HG03139 (cell line): ENCODE measurements at regions not wholly inside any gene's neighbourhood (a gene's known extent, or its start where the extent isn't known, plus 50 kb on each side); places are given as distances from the start of the nearest gene placed in this dataset.
"Not testable (repeated sequence)": the region's sequence is repeated elsewhere in the genome, so short reads cannot be mapped to it uniquely, and the experiment has no call there.

Experiments used
- ATAC-seq: cut with Tn5 transposase; IDR thresholded peaks from one replicate; pipeline ENCODE4 v1.9.1; 2021; ENCODE audit not compliant: unreplicated experiment

DNA sequence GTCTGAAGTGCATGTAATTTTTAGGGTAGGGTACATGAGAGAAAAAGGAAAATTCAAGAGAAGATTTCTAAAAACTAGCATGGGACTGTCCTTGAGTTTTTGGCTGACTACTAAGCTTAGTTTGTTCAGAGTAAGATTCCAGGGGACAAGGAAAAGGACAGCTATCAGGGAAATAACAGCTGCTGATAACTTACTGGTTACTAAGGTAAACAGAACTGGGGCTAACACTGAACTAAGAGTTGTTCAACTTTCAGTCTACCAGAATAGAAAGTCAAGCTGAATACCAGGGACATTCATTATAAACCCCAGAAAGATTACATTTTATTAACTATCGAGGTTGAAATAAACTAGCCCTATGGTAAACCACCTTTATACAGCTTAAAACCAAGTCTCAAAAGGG, 261.8 kb upstream of the CYRIA start:
- no peak for ATAC-seq

DNA sequence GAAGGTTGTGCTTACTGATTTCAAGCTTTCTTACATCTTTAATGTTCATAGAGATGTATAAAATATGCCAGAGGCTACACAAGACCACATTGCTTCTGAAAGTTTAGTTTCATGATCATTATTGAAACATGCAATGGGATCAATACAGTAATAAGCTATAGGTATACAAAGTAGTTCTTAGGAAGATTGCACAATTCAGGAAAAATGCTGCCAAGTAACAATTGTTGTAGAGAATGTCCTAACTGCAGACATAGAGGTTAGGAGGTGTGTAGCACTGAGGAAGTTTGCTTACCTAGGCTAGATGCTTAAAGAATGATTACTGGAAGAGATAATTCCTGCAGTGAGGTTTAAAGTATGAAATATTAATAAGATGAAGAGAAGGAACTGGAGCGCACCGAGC, 259.5 kb upstream of the CYRIA start:
- ATAC-seq: no peak

DNA sequence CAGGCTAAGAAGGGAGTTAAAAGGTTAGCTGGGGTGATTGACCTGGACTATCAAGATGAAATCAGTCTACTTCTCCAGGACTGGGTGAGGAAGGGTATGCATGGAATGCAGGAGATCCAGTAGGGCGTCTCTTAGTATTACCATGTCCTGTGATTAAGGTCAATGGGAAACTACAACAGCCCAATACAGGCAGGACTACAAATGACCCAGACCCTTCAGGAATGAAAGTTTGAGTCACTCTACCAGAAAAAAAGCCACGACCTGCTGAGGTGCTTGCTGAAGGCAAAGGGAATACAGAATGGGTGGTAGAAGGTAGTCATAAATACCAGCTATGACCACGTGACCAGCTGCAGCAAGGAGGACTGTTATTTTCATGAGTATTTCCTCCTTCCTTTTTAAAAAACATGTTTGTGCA, 249.7 kb upstream of the CYRIA start:
- ATAC-seq: not testable (repeated sequence)

DNA sequence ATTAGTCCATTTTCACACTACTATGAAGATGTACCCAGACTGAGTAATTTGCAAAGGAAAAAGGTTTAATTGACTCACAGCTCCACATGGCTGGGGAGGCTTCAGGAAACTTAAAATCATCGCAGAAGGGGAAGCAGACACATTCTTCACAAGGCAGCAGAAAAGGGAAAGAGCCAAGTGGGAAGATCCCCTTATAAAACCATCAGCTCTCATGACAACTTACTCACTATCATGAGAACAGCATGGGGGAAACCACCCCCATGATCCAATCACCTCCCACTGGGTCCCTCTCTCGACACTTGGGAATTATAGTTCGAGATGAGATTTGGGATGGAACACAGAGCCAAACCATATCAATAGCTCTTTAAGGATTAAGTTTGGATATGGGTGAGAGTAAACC, 246.1 kb upstream of the CYRIA start:
- no peak for ATAC-seq

DNA sequence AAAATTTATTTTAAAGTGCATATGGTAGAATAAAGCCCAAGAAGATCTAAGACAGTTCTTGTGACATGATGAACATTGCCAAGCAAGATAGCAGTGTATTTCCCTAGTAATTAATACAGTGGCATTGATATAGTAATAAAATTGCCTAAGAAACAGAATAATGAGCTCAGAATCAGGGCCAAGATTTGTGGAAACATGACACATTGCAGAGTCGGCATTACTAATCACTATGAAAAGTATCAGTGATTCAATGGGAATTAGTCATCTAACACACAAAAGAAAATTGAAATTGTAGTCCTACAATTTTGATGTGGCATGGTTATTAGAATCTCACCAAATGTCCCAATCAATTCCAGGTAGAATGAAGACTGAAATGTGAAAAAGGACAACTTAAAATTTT, 243.0 kb upstream of the CYRIA start:
- ATAC-seq: no peak

DNA sequence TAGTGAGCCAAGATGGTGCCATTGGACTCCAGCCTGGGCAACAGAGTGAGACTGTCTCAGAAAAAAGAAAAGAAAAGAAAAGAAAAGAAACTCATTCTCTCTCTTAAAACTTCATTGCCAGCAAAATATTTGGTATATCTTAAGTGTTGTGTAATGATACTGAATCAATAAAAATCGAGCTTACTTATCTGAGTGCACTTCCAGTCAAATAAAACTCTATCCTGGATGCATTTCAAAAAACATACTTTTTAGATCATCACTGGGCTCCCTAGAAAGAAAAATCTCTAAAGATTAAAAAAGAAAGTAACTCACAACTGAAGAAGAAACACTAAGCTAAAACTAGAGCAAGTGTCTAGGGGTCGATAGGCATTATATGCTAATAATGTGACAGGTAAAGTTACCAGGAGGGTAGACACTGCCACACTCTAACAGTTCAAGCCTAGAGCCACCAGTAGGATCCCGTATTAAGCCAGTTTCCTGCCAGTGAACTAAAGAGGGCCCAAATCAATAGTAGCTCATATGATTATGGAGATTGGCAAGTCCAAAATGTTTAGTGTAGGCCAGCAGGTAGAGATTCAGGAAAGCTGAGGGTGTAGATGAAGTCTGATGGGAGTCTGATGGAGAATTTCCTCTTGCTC, 242.1 kb upstream of the CYRIA start:
- no peak for ATAC-seq

DNA sequence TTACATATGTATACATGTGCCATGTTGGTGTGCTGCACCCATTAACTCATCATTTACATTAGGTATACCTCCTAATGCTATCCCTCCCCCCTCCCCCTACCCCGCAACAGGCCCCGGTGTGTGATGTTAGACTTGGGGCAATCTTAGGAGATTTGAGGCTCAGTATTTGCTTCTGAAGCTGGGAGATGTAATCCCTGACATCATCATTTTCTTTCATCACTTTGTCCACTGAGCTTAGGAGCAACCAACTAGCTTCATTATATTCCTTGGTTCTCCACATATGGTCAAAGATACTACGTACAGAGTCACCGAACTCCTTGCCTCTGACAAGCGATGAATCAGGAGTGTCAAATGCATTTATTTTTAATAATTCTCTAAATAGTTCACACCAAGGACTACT, 239.7 kb upstream of the CYRIA start:
- ATAC-seq: not testable (repeated sequence)

DNA sequence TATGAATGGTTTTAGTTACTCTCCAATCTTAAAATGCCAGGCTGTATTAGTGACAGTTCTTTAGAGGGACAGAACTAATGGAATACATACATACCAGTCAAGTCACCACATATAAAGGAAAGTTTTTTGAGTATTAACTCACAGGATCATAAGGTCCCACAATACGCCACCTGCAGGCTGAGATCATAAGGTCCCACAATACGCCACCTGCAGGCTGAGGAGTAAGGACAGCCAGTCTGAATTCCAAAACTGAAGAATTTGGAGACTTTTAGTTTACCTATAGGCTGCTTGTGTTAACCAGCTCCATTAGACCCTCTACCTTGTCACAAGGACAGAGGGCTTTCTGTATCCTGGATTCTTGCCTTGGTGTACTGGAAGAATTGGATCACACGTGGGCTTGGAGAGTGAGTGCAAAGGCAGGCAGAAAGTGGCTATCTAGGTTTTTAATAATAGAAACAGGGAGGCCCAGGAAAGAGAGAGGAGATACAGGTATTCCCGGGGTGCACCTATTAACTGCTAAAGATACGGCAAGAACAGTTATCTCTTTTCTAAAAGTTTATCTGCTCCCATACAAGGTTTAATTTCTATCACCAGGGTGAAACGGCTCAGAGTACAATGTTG, 234.9 kb upstream of the CYRIA start:
- peak; percentile 67 for ATAC-seq

DNA sequence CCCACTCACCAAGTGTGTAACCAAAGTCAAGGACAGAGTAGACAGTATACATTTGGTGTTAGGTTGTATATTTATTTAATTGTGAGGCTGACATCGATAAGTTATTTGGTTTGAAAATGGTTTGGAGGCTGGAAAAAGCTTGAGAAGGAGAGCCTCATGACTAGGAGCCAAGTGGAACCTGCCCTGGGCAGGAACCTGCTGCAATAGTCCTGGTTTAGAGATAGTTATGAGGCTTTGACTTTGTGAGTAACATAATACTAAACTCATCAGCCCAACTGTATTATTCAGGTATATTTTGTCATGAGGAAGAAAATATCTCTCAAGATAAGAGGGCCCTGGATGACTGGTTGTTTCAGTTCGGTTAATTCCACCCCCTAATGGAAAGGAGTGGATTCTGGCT, 234.3 kb upstream of the CYRIA start:
- ATAC-seq: no peak

DNA sequence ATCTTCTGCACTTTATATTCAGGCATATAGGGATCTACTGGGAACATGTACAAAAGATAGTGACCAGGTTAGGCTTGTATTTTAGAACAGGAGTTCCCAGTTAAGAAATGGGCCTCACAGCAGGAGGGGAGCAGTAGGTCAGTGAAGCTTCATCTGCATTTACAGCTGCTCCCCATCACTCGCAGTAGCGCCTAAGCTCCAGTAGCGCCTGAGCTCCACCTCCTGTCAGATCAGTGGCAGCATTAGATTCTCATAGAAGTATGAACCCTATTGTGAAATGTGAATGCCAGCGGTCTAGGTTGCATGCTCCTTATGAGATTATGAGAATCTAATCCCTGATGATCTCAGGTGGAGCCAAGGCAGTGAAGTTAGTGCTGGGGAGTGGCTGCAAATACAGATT, 224.4 kb upstream of the CYRIA start:
- ATAC-seq: no peak

DNA sequence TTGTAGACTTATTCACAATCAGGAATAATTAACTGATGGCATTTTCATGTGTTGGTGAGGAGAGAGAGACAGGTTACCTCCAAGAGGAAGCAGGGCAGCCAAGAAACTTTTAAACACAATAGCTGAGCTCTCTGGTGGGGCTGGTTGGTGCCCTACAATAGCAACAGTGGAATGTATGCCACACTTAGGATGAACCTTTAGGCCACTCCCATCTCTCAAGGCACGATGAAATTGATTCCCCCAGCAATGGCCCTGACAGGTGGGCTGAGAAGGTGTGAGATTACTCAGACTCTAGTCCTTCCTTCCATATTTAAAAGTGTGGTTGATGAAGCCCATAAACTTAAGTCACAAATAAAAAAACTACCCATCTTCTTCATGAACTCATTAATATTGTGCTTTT, 219.4 kb upstream of the CYRIA start:
- ATAC-seq: no peak

DNA sequence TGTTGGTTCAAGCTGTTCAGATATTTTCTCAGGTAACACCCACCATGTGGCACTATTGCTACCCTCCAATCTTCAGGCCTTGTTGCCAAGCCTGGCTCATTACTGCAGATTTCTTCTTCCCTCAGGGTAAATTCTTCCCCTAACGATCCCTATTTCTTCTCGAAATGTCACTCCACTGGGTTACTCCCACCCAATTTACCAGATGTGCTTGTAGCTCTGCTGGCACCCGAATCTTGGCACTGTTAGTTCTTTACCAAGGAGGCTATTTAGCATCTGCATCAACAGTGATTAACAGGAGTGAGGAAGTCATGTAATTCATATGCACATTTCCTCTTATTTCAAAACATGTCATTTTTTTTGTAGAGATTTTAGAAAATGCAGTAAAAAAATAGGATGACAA, 217.1 kb upstream of the CYRIA start:
- no peak for ATAC-seq

DNA sequence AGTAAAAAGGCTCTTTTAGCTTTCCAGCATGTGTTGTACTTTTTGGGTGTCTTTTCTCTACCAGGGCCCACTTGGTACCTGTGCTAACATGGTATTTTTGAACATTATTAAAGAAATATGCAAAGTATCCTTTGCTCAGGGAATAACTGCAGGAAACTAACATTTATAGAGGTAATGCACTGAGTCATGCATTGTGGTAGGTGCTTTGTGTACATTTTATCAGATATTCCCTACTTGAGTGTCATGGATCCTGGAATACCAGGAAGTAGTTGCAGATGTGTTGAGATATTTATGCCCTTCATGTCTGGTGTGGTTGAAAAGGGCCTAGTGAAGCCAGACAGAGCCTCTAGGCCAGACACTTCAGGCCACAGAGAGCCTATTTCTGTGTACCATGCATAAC, 215.5 kb upstream of the CYRIA start:
- no peak for ATAC-seq

DNA sequence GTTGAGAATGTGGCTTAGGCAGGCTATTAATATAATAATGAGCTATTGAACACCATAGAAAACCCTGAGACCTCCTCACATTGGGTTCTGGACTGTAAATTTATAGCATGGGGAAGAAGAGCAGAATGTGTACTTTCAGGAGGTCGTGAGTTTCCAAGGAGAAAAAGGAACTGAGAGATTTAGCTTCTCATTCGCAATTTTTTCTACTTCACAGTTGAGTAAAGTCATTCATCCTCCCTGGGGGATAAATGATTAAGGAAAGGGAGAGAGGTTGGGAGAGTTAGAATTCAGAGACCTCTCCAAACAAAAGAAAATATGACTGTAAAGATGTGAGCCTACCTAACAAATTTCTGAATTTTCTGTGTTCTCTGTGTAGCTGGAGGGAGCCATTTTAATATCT, 205.8 kb upstream of the CYRIA start:
- ATAC-seq: no peak

DNA sequence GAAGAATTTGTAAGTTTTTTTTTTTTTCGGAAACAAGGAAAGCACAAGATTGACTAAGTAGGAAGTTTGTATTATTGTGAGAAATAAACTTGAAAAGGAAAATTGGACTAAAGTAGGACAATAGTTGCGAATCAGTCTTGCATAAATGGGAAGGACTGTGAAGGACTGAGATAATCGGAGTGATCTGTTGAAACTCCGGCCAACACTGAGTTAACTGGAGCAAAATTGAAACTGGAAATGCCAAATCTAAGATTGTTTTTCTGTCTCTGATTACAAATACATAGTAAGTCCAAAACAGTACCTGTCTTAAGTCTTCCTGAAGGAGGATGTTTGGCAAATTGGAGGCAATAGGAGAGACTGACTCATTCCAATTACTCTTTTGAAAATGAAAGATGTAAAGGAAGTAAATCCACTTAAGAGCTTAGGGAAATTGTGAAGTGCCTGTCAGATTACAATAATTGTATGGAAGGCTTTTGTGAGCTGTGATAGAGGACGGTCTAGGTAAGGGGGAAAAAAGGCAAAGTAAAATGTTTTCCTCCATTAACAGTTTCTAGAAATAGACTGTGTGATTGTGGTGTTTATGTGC, 204.9 kb upstream of the CYRIA start:
- ATAC-seq: no peak

DNA sequence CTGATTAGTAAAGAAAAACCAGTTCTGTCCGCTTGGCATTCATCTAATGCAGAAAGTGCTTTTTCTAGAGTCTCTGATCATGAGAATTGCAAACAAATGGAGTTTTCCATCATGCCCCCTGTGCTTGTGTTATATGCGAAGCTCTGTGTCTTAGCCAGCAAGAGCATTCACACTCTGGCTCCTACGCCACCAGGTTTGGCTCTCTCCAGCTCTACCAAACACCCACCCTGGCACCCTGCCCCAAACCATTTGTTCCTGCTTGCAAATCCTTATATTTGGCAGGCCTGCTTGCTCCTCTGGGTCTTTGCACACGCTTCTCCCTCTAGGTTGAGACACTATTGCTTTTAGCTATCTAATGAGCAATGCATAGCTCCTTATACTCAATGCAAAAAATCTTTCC, 204.1 kb upstream of the CYRIA start:
- ATAC-seq: no peak

DNA sequence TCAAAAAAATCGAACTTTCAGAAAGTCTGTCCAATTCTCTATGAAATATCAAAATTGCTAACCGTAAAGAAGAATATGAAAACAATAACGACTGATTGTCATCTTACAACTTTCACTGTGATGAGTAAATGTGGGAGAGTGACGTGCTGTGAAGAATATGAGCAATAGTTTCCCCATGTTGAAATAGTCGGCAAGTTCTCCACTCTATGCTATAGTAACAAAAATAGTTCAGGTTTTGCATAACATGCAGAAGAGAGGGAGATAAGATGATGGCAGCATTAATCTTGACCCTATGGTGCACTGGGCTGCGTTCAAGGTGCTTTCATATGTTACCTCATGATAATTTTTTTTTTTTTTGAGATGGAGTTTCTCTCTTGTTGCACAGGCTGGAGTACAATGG, 196.8 kb upstream of the CYRIA start:
- ATAC-seq: no peak

DNA sequence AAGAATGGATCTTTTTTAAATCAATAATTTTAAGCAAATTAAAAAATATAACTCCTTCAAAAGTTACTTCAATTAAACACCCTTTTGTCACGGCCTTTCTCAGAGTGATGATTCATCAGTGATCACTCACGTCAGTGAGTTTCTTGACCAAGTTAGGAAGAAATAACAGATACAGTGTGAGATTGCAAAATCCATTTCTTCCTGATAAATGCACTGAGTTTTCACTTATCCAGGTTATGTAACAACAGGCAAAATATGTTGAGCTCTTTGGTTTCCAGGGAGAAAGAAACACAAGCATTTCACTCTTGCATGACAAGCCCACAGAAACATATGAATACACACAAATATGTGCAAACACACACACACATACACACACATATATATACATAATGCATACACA, 195.9 kb upstream of the CYRIA start:
- no peak for ATAC-seq

DNA sequence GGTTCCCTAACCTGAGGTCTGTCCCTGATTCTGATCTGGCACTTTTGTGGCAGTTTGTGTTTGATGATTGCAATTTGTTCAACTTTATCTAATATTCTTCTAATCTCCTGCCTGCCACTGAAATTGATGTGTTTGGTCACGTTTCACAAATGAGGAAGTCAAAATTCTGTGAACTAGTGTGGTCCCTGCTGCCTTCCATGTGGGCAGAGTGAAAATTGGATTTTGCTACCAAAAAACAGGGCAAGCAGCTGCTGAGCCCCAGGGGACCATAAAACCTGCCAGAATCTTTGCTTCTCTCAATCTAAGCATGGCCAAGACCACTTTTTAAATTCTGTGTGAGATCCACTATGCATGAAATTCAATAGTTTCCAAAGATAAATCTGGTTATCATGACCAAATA, 195.5 kb upstream of the CYRIA start:
- ATAC-seq: no peak

DNA sequence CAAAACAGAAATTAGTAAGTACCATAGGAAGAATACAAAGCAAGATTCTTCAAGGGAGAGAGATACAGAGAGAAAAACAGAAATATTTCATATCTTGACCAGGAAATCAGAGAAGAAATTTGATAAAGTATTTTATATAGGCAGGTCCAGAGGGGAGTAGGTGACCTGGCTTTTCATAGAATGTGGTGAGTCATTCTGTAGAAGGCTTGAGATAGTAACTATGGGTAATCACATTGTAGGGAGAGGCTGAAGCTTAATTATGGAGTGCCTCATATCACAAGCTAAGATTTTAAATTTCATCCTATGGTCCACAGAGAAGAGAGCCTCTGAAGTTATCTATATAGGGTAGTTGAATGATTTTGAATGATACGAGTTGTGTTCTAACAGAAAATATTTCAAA, 195.0 kb upstream of the CYRIA start:
- no peak for ATAC-seq

DNA sequence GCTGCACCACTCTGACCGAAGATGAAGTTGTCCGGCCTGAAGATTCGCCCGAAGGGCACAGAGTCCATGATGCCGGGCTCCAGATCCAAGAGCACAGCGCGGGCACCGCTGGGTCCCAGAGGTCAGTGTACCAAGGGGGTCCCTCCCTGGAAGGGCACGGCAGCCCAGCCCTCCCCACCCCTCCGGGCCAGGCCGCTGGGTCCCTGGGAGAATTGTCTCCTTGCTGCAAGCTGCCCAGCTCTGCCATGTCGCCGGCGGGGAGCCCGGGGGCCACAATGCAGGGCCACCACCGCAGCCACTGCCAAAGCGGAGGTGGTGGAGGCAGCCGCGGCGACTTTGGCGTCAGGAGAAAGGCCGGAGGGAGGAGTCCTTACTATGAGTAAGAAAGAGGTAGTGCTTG, 189.5 kb upstream of the CYRIA start:
- ATAC-seq: no peak

DNA sequence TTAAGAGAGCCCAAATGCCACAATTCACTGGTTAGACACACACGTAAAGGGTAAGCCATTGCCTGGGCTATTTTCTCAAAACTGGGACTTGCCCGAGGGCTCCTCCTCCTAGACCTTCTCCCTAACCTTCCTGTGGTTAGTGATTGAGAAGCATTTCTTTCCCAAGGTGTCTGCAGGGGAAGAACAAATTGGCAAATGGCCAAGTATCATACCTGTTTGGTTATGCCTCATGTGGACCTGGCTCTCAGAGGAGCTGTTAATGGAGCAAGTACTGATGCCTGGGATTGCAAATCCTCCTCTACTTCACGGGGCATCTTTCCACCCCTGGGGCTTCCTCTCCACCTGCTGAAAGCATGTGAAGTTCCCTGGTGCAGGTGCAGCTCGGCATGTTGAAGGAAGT, 187.5 kb upstream of the CYRIA start:
- no peak for ATAC-seq

DNA sequence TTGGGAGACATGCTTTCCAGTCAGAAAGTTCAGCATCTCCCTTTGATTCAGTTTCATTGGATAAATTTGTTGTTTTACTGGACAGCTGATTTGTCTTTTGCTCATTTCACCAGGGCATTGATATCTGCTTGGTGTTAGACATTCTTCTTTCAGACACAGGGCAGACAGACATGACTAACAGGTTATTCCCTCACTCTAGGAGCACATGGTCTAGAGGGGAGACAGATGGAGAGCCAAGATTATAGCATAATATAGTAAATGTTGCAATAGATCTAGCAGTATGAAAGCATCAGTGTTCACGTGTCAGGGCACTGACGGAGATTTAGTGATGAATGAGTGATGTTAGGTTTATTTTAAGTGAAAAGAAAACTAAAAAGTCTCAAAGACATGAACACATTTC, 187.0 kb upstream of the CYRIA start:
- ATAC-seq: no peak
